ENCODE measurements at regions not wholly inside any gene's neighbourhood (a gene's known extent, or its start where the extent isn't known, plus 50 kb on each side); places are given as distances from the start of the nearest gene placed in this dataset.

GRCh38 chr6:93586306-93586705 is 166.9 kb upstream of the EPHA7 start:
- TF ChIP-seq CTCF (IDR thresholded peaks at IDR 0.05; ENCODE audit: low read depth, low read length, missing control alignments): no peak
- no peaks in the 10 kb centered on the region for H3K36me3 ChIP-seq (replicated peaks)

GRCh38 chr6:93584300-93584699 is 164.9 kb upstream of the EPHA7 start:
- H3K27ac ChIP-seq: no peak overlapping the region
- no peaks in the 10 kb centered on the region for H3K27me3 ChIP-seq (replicated peaks)
- no peak for TF ChIP-seq CTCF (IDR thresholded peaks at IDR 0.05; ENCODE audit: low read depth, low read length, missing control alignments)
- in situ Hi-C loops (cut with HindIII; ENCODE audit: low pct_ligation_motif_present, low sequenced_read_pairs): no loop called here
- DNase-seq: no peak
- H3K4me3 ChIP-seq (ENCODE audit: low read depth, low read length): no peak overlapping the region
- H3K36me3 ChIP-seq (replicated peaks): no peaks in the 10 kb centered on the region

More at GRCh38 chr6:93586306-93586705, 166.9 kb upstream of the EPHA7 start:
- no peak for DNase-seq
- Histone ChIP-seq H3K27ac (no peak overlapping the region), H3K27me3 (replicated peaks) (no peaks in the 10 kb centered on the region), H3K4me3 (ENCODE audit: low read depth, low read length) (no peak overlapping the region)
- in situ Hi-C loops (cut with HindIII; ENCODE audit: low pct_ligation_motif_present, low sequenced_read_pairs): no loop called here

GRCh38 chr6:93581371-93581770 is 162.0 kb upstream of the EPHA7 start:
- TF ChIP-seq CTCF (IDR thresholded peaks at IDR 0.05; ENCODE audit: low read depth, low read length, missing control alignments): no peak
- H3K27ac ChIP-seq: no peak overlapping the region
- no peak for DNase-seq
- H3K36me3 ChIP-seq (replicated peaks): no peaks in the 10 kb centered on the region
- no peak overlapping the region for H3K4me3 ChIP-seq (ENCODE audit: low read depth, low read length)
- H3K27me3 ChIP-seq (replicated peaks): no peaks in the 10 kb centered on the region
- in situ Hi-C loops (cut with HindIII; ENCODE audit: low pct_ligation_motif_present, low sequenced_read_pairs): no loop called here

- in situ Hi-C loops (cut with HindIII; ENCODE audit: low pct_ligation_motif_present, low sequenced_read_pairs): no loop called here
- TF ChIP-seq CTCF (IDR thresholded peaks at IDR 0.05; ENCODE audit: low read depth, low read length, missing control alignments): no peak
Measured at GRCh38 chr6:93580446-93580845, 161.1 kb upstream of the EPHA7 start.

GRCh38 chr6:93575495-93576267 is 156.3 kb upstream of the EPHA7 start:
- no peak for TF ChIP-seq CTCF (IDR thresholded peaks at IDR 0.05; ENCODE audit: low read depth, low read length, missing control alignments)
- no peak for DNase-seq
- H3K4me3 ChIP-seq (ENCODE audit: low read depth, low read length): no peak overlapping the region
- H3K27me3 ChIP-seq (replicated peaks): no peaks in the 10 kb centered on the region
- no peaks in the 10 kb centered on the region for H3K36me3 ChIP-seq (replicated peaks)
- in situ Hi-C loops (cut with HindIII; ENCODE audit: low pct_ligation_motif_present, low sequenced_read_pairs): no loop called here
- no peak overlapping the region for H3K27ac ChIP-seq

More at GRCh38 chr6:93580446-93580845, 161.1 kb upstream of the EPHA7 start:
- no peak overlapping the region for H3K27ac ChIP-seq
- no peaks in the 10 kb centered on the region for H3K36me3 ChIP-seq (replicated peaks)
- DNase-seq: no peak
- no peaks in the 10 kb centered on the region for H3K27me3 ChIP-seq (replicated peaks)
- H3K4me3 ChIP-seq (ENCODE audit: low read depth, low read length): no peak overlapping the region

- Histone ChIP-seq H3K4me3 (ENCODE audit: low read depth, low read length) (no peak overlapping the region), H3K36me3 (replicated peaks) (no peaks in the 10 kb centered on the region), H3K27me3 (replicated peaks) (no peaks in the 10 kb centered on the region), H3K27ac (no peak overlapping the region)
- in situ Hi-C loops (cut with HindIII; ENCODE audit: low pct_ligation_motif_present, low sequenced_read_pairs): no loop called here
- DNase-seq: no peak
- TF ChIP-seq CTCF (IDR thresholded peaks at IDR 0.05; ENCODE audit: low read depth, low read length, missing control alignments): no peak
Measured at GRCh38 chr6:93574299-93574698, 154.9 kb upstream of the EPHA7 start.

Measured in brain microvascular endothelial cell (primary cell).